OCI-LY7 (cell line): ENCODE measurements at regions not wholly inside any gene's neighbourhood (a gene's known extent, or its start where the extent isn't known, plus 50 kb on each side); places are given as distances from the start of the nearest gene placed in this dataset.

ENCODE experiments used
- BruUV-seq: library from RNA; stranded (reverse); fragments of 400-500 nt; replicated peaks from 2 replicates; lab custom pipeline; 2021; lab: Mats Ljungman, UMichigan
- CTCF ChIA-PET: fragments of 300-600 bp; sonication (Branson Sonifier 250); formaldehyde crosslinking; loops from one replicate; lab custom pipeline; 2022; ENCODE audit warnings: antibody characterized with exemption; ENCODE audit not compliant: unreplicated experiment; lab: Charles Lee
- POLR2A ChIA-PET: fragments of 300-600 bp; sonication (Branson Sonifier 250); formaldehyde crosslinking; loops from one replicate; lab custom pipeline; 2022; ENCODE audit warnings: antibody characterized with exemption; lab: Charles Lee
- DNase-seq: peaks from one replicate; pipeline ENCODE4 v3.0.0-alpha.2; 2015; ENCODE audit warnings: low spot score
- H2AFZ ChIP-seq: fragments of 200-600 bp; sonication (generic), shearing (Covaris generic); 2 replicates; pipeline ENCODE4 v1.6.1; 2014; ENCODE audit warnings: mild to moderate bottlenecking, antibody characterized with exemption, low read length, moderate library complexity
- H3K27ac ChIP-seq: fragments of 200-600 bp; sonication (generic); 2 replicates; pipeline ENCODE4 v1.5.1; 2014; ENCODE audit warnings: mixed run types, low read depth, mild to moderate bottlenecking, moderate library complexity, low read length, inconsistent platforms; ENCODE audit not compliant: poor library complexity, severe bottlenecking
- H3K36me3 ChIP-seq: fragments of 200-600 bp; sonication (generic); 2 replicates; pipeline ENCODE4 v1.6.1; 2014; ENCODE audit warnings: mild to moderate bottlenecking, antibody characterized with exemption, low read length, moderate library complexity, mixed read lengths; ENCODE audit not compliant: insufficient read depth
- H3K4me1 ChIP-seq: fragments of 200-600 bp; sonication (generic); 2 replicates; pipeline ENCODE4 v1.5.1; 2014; ENCODE audit warnings: mild to moderate bottlenecking, low read length; ENCODE audit not compliant: insufficient read depth, poor library complexity, severe bottlenecking
- H3K4me2 ChIP-seq: fragments of 200-600 bp; sonication (generic); 2 replicates; pipeline ENCODE4 v1.6.1; 2014; ENCODE audit warnings: mild to moderate bottlenecking, low read length
- H3K4me3 ChIP-seq: fragments of 200-600 bp; sonication (generic); 2 replicates; pipeline ENCODE4 v1.5.1; 2014; ENCODE audit warnings: mild to moderate bottlenecking, low read depth, low read length; ENCODE audit not compliant: poor library complexity, severe bottlenecking
- H3K79me2 ChIP-seq: fragments of 200-600 bp; sonication (generic); 2 replicates; pipeline ENCODE4 v1.6.1; 2016; ENCODE audit warnings: low read depth, mild to moderate bottlenecking, low read length, moderate library complexity, mixed read lengths; ENCODE audit not compliant: insufficient read depth
- H3K9me2 ChIP-seq: fragments of 200-600 bp; sonication (generic); 2 replicates; pipeline ENCODE4 v1.6.1; 2016; ENCODE audit warnings: mild to moderate bottlenecking, low read length, mixed read lengths; ENCODE audit not compliant: insufficient read depth
- H3K9me3 ChIP-seq: fragments of 200-600 bp; sonication (generic); 2 replicates; pipeline ENCODE4 v1.6.1; 2014; ENCODE audit warnings: mild to moderate bottlenecking, mixed run types, low read length, mixed read lengths
- H4K20me1 ChIP-seq: fragments of 200-600 bp; sonication (generic); 2 replicates; pipeline ENCODE4 v1.6.1; 2014; ENCODE audit warnings: mild to moderate bottlenecking, antibody characterized with exemption, low read length, moderate library complexity, mixed read lengths; ENCODE audit not compliant: insufficient read depth
- EZH2phosphoT487 ChIP-seq: fragments of 200-600 bp; sonication (generic); IDR thresholded peaks from 2 replicates; pipeline ENCODE4 v1.6.1; 2018; ENCODE audit warnings: low read depth, borderline replicate concordance, mild to moderate bottlenecking, mixed run types, antibody characterized with exemption, low read length, moderate library complexity, mixed read lengths
- intact Hi-C: fragments of 100-400 bp; cut with micrococcal nuclease; formaldehyde crosslinking; loops from one replicate; pipeline ENCODE4 v1.10.0; 2022; ENCODE audit not compliant: unreplicated experiment
- TF ChIP-seq, protein P1 (sequence below): fragments of 200-600 bp; sonication (generic); conservative IDR thresholded peaks from 2 replicates; pipeline ENCODE4 v1.5.1; 2014; ENCODE audit warnings: mild to moderate bottlenecking, antibody characterized with exemption, low read length, moderate library complexity, mixed read lengths

DNA sequence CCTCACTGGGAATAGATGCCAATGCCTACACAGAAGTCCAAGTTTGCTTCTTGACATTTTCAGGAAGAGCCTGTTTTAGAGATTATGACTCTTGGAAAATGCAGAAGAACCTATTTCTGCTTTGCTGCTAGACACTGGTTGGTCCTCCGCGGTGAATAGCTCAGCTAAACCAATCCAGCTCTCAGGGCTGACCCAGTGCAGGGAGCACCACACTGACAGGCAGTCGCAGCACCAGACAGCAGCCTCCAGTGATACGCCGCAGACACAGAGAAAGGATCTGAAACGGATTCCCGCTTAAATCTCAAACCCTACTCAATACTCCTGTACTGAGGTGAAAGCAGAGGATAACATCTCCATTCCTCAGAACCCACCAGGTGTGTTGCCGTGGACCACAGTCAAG lies 183.4 kb downstream of the ENGASE start:
- no peak overlapping the region for H2AFZ ChIP-seq
- no peak overlapping the region for H3K27ac ChIP-seq
- TF ChIP-seq, protein P1, sequence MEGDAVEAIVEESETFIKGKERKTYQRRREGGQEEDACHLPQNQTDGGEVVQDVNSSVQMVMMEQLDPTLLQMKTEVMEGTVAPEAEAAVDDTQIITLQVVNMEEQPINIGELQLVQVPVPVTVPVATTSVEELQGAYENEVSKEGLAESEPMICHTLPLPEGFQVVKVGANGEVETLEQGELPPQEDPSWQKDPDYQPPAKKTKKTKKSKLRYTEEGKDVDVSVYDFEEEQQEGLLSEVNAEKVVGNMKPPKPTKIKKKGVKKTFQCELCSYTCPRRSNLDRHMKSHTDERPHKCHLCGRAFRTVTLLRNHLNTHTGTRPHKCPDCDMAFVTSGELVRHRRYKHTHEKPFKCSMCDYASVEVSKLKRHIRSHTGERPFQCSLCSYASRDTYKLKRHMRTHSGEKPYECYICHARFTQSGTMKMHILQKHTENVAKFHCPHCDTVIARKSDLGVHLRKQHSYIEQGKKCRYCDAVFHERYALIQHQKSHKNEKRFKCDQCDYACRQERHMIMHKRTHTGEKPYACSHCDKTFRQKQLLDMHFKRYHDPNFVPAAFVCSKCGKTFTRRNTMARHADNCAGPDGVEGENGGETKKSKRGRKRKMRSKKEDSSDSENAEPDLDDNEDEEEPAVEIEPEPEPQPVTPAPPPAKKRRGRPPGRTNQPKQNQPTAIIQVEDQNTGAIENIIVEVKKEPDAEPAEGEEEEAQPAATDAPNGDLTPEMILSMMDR: no peak
- TF ChIP-seq EZH2phosphoT487: no peak
- DNase-seq: no peak
- H3K36me3 ChIP-seq: no peaks in the 10 kb centered on the region
- H3K9me2 ChIP-seq: no peaks in the 10 kb centered on the region
- H3K79me2 ChIP-seq: no peaks in the 10 kb centered on the region
- H4K20me1 ChIP-seq: no peaks in the 10 kb centered on the region; the same call in 1 of the 2 replicates
- ChIA-PET CTCF (no interaction called here), POLR2A (no interaction called here)
- H3K4me3 ChIP-seq: no peak overlapping the region
- no peaks in the 10 kb centered on the region for H3K9me3 ChIP-seq
- H3K4me1 ChIP-seq: no peaks in the 10 kb centered on the region
- BruUV-seq: no TSS peak
- H3K4me2 ChIP-seq: no peak overlapping the region
- intact Hi-C loops: no loop called here

- no peaks in the 10 kb centered on the region for H4K20me1 ChIP-seq
- no peaks in the 10 kb centered on the region for H3K79me2 ChIP-seq
- no peak overlapping the region for H2AFZ ChIP-seq
- BruUV-seq: no TSS peak
- POLR2A ChIA-PET: no interaction called here
- CTCF ChIA-PET: interaction anchor here (0.6 kb wide), 1 partner anchor 181 kb away, joined by 3 read pairs; no protein-coding TSS in a partner anchor
- H3K9me3 ChIP-seq: no peaks in the 10 kb centered on the region
- no peaks in the 10 kb centered on the region for H3K4me1 ChIP-seq
- TF ChIP-seq, protein P1: no peak
- no peak for TF ChIP-seq EZH2phosphoT487
- H3K4me2 ChIP-seq: no peak overlapping the region
- no peaks in the 10 kb centered on the region for H3K36me3 ChIP-seq
- no peak overlapping the region for H3K27ac ChIP-seq
- intact Hi-C loops: no loop called here
- no peak overlapping the region for H3K4me3 ChIP-seq
- no peak for DNase-seq
- no peaks in the 10 kb centered on the region for H3K9me2 ChIP-seq
Measured at GRCh38 chr17:79255926-79256585, 181.4 kb downstream of the ENGASE start.

GRCh38 chr17:79255456-79255855 lies 180.8 kb downstream of the ENGASE start:
- TF ChIP-seq, protein P1: no peak
- TF ChIP-seq EZH2phosphoT487: no peak
- no peak overlapping the region for H3K27ac ChIP-seq
- H3K79me2 ChIP-seq: no peaks in the 10 kb centered on the region
- no peaks in the 10 kb centered on the region for H3K9me2 ChIP-seq
- H3K4me1 ChIP-seq: no peaks in the 10 kb centered on the region
- no peaks in the 10 kb centered on the region for H3K36me3 ChIP-seq
- POLR2A ChIA-PET: no interaction called here
- intact Hi-C loops: no loop called here
- no TSS peak for BruUV-seq
- no peak overlapping the region for H3K4me2 ChIP-seq
- CTCF ChIA-PET: no interaction called here
- H3K9me3 ChIP-seq: no peaks in the 10 kb centered on the region
- H3K4me3 ChIP-seq: no peak overlapping the region
- H4K20me1 ChIP-seq: no peaks in the 10 kb centered on the region
- no peak overlapping the region for H2AFZ ChIP-seq
- DNase-seq: no peak
